AG04449 (cell line): ENCODE measurements at regions not wholly inside any gene's neighbourhood (a gene's known extent, or its start where the extent isn't known, plus 50 kb on each side); places are given as distances from the start of the nearest gene placed in this dataset.

ENCODE experiments used
- CTCF ChIA-PET: fragments of 350-600 bp; formaldehyde crosslinking; extraction: SDS; loops from one replicate; lab custom pipeline; 2021; ENCODE audit warnings: antibody characterized with exemption; lab: Yijun Ruan, JAX
- POLR2A ChIA-PET: fragments of 400-600, 350-600 bp; formaldehyde crosslinking; extraction: SDS; loops from one replicate; lab custom pipeline; 2020; ENCODE audit warnings: antibody characterized with exemption, inconsistent platforms; lab: Yijun Ruan, JAX
- DNase-seq: peaks from one replicate; pipeline ENCODE4 v3.0.0-alpha.2; 2010; ENCODE audit warnings: low read depth, low spot score
- H3K4me3 ChIP-seq: 2 replicates; pipeline ENCODE4 v1.5.1; 2011; ENCODE audit warnings: low read depth, mild to moderate bottlenecking, control low read depth, low read length
- TF ChIP-seq, protein P1 (sequence below): IDR thresholded peaks from one replicate; pipeline ENCODE4 v1.5.1; 2011; ENCODE audit warnings: mild to moderate bottlenecking, moderate library complexity, low read length, control low read depth, inconsistent platforms; ENCODE audit not compliant: insufficient read depth; ENCODE audit errors: missing control alignments

GRCh38 chr2:150041722-150042425 is 445.6 kb downstream of the RND3 start:
- no peak for DNase-seq
- ChIA-PET POLR2A (no interaction called here), CTCF (no interaction called here)
- TF ChIP-seq, protein P1, sequence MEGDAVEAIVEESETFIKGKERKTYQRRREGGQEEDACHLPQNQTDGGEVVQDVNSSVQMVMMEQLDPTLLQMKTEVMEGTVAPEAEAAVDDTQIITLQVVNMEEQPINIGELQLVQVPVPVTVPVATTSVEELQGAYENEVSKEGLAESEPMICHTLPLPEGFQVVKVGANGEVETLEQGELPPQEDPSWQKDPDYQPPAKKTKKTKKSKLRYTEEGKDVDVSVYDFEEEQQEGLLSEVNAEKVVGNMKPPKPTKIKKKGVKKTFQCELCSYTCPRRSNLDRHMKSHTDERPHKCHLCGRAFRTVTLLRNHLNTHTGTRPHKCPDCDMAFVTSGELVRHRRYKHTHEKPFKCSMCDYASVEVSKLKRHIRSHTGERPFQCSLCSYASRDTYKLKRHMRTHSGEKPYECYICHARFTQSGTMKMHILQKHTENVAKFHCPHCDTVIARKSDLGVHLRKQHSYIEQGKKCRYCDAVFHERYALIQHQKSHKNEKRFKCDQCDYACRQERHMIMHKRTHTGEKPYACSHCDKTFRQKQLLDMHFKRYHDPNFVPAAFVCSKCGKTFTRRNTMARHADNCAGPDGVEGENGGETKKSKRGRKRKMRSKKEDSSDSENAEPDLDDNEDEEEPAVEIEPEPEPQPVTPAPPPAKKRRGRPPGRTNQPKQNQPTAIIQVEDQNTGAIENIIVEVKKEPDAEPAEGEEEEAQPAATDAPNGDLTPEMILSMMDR = no peak
- no peak overlapping the region for H3K4me3 ChIP-seq

DNA sequence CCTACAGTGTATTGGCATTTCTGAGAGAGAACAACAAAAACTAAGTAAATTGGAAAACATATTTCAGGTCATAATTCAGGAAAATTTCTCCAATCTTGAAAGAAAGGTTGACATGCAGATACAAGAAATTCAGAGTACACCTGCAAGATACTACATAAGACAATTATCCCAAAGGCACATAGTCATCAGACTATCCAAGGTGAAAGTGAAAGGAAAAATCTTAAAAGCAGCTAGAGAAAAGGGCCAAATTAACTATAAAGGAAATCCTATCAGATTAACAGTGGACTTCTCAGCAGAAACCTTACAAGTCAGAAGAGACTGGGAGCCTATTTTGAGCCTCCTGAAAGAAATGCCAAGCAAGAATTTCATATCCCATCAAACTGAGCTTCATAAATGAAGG is 449.0 kb upstream of the MMADHC start:
- H3K4me3 ChIP-seq = no peak overlapping the region
- DNase-seq = no peak
- POLR2A ChIA-PET = no interaction called here
- CTCF ChIA-PET = no interaction called here
- TF ChIP-seq, protein P1 = no peak

DNA sequence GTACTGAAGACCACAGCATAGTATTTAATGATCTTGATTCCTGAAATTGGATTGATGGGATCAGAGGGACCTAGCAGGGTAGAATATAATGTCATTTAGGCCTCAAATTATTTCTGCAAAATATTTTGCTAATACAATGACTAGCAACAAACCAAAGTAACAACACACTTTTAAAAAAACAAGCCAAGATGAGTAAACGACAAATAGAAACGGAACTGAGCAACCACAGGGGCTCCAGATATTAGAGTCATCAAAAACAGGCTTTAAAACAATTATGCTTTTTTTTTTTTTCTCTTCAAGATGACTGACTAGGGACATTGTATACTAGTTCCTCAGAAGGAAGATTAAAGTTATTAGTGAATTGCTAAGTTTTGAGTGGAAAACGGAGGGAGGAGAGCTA is 447.1 kb upstream of the MMADHC start:
- no peak overlapping the region for H3K4me3 ChIP-seq
- CTCF ChIA-PET = interaction anchor here (0.7 kb wide), 1 partner anchor 166 kb away, joined by 3 read pairs; no protein-coding TSS in a partner anchor
- TF ChIP-seq, protein P1 = no peak
- POLR2A ChIA-PET = no interaction called here
- no peak for DNase-seq

GRCh38 chr2:150030436-150031190 is 443.0 kb upstream of the MMADHC start:
- POLR2A ChIA-PET = no interaction called here
- H3K4me3 ChIP-seq = no peak overlapping the region
- DNase-seq = no peak
- CTCF ChIA-PET = no interaction called here
- TF ChIP-seq, protein P1 = no peak

DNA sequence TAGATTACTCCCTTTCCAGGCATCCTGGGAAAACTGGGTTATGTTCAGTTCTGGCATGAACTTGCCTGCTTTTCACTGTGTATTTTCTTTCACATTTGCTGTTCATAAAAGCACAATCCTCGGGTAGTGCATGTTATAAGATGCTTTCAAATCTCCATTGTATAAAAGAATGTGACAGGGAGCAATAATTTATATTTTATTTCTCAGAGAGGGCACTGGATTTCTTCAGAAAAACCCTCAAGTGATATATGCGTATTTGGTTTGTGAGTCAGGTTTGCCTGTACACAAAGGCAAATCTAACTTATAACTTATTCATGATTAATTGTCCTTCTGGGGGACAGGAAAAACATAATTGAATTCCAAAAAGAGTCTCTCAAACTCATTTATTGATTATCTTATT is 440.7 kb upstream of the MMADHC start:
- TF ChIP-seq, protein P1 = no peak
- CTCF ChIA-PET = interaction anchor here (0.9 kb wide), 1 partner anchor 57 kb away, joined by 3 read pairs; no protein-coding TSS in a partner anchor
- no peak overlapping the region for H3K4me3 ChIP-seq
- POLR2A ChIA-PET = no interaction called here
- DNase-seq = no peak

- DNase-seq = no peak
- TF ChIP-seq, protein P1 = no peak
- H3K4me3 ChIP-seq = no peak overlapping the region
- CTCF ChIA-PET = no interaction called here
- POLR2A ChIA-PET = no interaction called here
These were observed 439.6 kb upstream of the MMADHC start for GRCh38 chr2:150027164-150027563.
